ENCODE measurements at regions not wholly inside any gene's neighbourhood (a gene's known extent, or its start where the extent isn't known, plus 50 kb on each side); places are given as distances from the start of the nearest gene placed in this dataset.
A peak's percentile ranks its signal among the peaks of the same experiment; 100 is the strongest.
"Not testable (repeated sequence)": the region's sequence is repeated elsewhere in the genome, so short reads cannot be mapped to it uniquely, and the experiment has no call there.

GRCh38 chr7:81298951-81299666 lies 380.3 kb upstream of the SEMA3C start:
- no peak for TF ChIP-seq CTCF (IDR thresholded peaks at IDR 0.05; ENCODE audit: low read depth, low read length, missing control alignments)
- in situ Hi-C loops (cut with HindIII; ENCODE audit: low sequenced_read_pairs): no loop called here
- H3K4me3 ChIP-seq (ENCODE audit: low read depth, low read length): no peak overlapping the region
- DNase-seq (ENCODE audit: low read depth): peak; percentile 92

GRCh38 chr7:81297317-81297716 lies 378.5 kb upstream of the SEMA3C start:
- in situ Hi-C loops (cut with HindIII; ENCODE audit: low sequenced_read_pairs): no loop called here

GRCh38 chr7:81296726-81297125 lies 377.9 kb upstream of the SEMA3C start:
- H3K4me3 ChIP-seq (ENCODE audit: low read depth, low read length): no peak overlapping the region
- DNase-seq (ENCODE audit: low read depth): no peak
- in situ Hi-C loops (cut with HindIII; ENCODE audit: low sequenced_read_pairs): no loop called here
- no peak for TF ChIP-seq CTCF (IDR thresholded peaks at IDR 0.05; ENCODE audit: low read depth, low read length, missing control alignments)

More at GRCh38 chr7:81297317-81297716, 378.5 kb upstream of the SEMA3C start:
- no peak for DNase-seq (ENCODE audit: low read depth)
- no peak overlapping the region for H3K4me3 ChIP-seq (ENCODE audit: low read depth, low read length)
- no peak for TF ChIP-seq CTCF (IDR thresholded peaks at IDR 0.05; ENCODE audit: low read depth, low read length, missing control alignments)

- no peak overlapping the region for H3K4me3 ChIP-seq (ENCODE audit: low read depth, low read length)
- DNase-seq (ENCODE audit: low read depth): no peak
- TF ChIP-seq CTCF (IDR thresholded peaks at IDR 0.05; ENCODE audit: low read depth, low read length, missing control alignments): no peak
- in situ Hi-C loops (cut with HindIII; ENCODE audit: low sequenced_read_pairs): no loop called here
These were observed 376.2 kb upstream of the SEMA3C start for GRCh38 chr7:81294897-81295515.

GRCh38 chr7:81293806-81294205 lies 375.0 kb upstream of the SEMA3C start:
- no peak for DNase-seq (ENCODE audit: low read depth)
- H3K4me3 ChIP-seq (ENCODE audit: low read depth, low read length): no peak overlapping the region
- in situ Hi-C loops (cut with HindIII; ENCODE audit: low sequenced_read_pairs): no loop called here
- TF ChIP-seq CTCF (IDR thresholded peaks at IDR 0.05; ENCODE audit: low read depth, low read length, missing control alignments): no peak

- H3K4me3 ChIP-seq (ENCODE audit: low read depth, low read length); in situ Hi-C loops (cut with HindIII; ENCODE audit: low sequenced_read_pairs); DNase-seq (ENCODE audit: low read depth): not testable (repeated sequence)
These were observed 367.9 kb upstream of the SEMA3C start for GRCh38 chr7:81286754-81287153.

GRCh38 chr7:81285142-81285871 lies 366.5 kb upstream of the SEMA3C start:
- H3K4me3 ChIP-seq (ENCODE audit: low read depth, low read length): no peak overlapping the region
- peak; percentile 81 for DNase-seq (ENCODE audit: low read depth)
- TF ChIP-seq CTCF (IDR thresholded peaks at IDR 0.05; ENCODE audit: low read depth, low read length, missing control alignments): no peak
- in situ Hi-C loops (cut with HindIII; ENCODE audit: low sequenced_read_pairs): no loop called here

Data from astrocyte of the cerebellum (primary cell).